Iris pigment epithelial cell (primary cell): ENCODE measurements at regions not wholly inside any gene's neighbourhood (a gene's known extent, or its start where the extent isn't known, plus 50 kb on each side); places are given as distances from the start of the nearest gene placed in this dataset.
A peak's percentile ranks its signal among the peaks of the same experiment; 100 is the strongest.

Experiments
- DNase-seq: peaks from one replicate; pipeline ENCODE4 v3.0.0-alpha.2; 2011; ENCODE audit warnings: low read depth

DNA sequence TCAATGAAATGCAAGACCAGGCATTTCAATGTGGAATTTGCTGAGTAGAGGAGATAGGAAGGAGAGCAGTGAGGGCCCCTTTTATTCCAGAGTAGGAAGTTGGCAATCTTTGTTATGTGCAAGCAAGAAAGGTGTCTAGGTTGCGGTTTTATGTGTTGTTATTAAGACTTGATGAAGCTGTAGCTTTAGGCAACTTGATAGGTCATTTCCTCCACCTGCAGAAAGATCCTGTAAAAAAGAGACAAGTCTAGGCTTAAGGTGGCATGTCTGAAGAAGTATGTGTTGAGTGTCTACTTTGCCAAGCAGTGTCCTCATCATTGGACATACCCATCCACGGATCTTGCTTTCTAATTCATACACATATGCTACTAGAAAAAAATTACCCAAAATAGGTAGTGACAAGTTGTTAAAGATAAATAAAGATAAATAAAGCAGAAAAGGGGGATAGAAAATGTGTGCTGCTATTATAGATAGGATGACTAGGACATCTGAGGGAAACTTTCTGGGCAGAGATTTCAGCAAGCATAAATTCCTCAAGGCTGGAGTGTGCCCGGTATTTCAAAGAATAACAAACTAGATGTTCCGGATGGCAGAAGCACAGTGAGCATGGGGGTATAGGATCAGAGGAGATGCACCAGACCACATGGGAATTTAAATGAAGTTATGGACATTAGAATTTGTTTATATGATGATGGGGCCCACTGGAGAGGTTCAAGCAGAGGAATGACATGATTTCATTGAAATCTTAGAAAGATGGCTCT, 335.0 kb downstream of the TGFB2 start:
- DNase-seq, result peak; percentile 44

DNA sequence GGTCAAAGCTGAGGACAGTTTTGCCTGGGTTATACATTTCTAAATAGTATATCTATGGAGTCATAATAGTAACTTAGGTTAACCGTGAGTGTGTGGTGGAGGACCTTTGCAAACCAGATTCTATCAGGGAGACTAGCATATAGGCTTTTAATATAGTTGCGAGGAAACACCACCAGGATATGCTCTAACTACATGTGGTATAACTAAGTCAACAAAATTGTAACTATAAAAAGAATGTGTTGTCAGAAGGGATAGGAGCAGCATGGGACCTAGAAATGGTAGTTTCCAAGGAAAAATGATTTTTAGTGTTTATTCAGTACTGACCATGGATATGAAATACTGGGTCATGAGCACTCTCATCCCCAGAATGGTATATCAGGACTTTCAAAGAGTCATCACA, 338.1 kb downstream of the TGFB2 start:
- no peak for DNase-seq

DNA sequence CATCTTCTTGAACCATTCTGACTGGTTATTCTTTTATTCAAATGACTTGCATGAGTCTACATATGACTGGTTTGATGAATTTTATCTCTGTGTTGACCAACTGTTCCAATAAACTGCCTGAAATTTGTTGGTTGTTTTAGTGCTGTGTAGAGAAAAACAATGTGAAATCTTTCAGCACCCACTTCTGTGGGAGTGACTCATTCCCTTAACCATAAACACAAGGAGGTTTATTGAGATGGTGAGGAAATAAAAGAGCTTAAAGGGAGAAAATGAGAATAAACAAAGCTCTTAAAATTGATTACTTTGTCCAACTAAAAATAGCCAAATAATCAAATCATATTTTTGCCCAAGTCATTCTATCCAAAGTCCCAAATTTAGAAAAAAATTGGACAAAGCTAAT, 341.1 kb downstream of the TGFB2 start:
- peak; percentile 90 for DNase-seq

DNA sequence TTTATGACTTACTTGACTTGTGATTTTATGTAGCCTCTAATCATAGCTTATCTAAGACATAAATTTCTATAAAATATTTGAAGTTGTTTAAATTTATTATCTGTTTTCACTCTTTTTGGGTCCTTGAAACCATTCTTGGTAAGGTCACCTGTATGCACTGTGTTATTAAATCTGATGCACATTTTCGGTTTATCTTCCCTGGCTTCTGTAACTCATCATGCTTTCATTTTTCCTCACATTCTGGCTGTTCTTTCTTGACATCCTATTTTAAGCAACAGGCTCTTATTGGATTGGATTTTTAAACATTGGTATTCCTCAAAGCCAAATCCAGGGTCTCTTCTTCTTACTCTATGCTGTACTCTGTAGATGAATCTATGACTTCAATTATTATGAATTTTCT, 341.6 kb downstream of the TGFB2 start:
- DNase-seq, result no peak

DNA sequence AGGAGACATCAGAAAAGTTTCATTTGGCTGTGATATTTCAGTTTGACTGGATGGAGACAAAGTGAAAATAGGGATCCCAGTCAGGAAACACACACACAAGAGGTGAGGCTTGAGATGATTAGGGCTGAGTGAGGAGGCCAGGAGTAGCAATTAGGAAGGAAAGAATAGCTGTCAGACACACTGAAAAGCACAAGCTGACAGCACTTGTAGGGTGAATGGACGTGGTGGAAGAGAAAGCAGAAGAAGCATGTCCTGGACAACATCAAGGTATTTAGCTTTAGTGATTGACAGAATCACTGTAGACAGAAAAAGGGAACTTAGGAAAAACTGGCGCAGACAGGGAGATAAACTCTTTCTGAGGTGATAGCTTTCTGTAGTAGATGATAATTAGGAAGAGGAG, 347.7 kb downstream of the TGFB2 start:
- no peak for DNase-seq

DNA sequence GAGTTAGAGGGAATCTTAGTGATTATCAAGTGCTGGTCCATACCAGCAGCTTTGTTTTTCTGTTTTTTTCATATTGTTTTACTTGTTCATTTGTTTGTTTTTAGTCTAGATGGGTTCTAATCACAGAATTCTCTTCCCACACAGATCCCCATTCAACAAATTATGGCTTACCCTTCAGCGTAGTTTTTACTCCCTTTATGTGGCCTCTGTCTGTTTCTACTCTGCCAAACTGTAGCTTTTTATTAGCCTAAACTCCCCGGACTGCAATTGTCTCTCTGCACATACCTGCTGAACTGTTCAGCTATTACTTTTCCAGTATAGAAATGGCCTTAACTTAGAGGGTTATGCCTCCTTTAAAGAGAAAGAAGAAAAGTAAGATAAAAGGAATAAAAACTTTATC, 348.5 kb downstream of the TGFB2 start:
- DNase-seq, result no peak

DNA sequence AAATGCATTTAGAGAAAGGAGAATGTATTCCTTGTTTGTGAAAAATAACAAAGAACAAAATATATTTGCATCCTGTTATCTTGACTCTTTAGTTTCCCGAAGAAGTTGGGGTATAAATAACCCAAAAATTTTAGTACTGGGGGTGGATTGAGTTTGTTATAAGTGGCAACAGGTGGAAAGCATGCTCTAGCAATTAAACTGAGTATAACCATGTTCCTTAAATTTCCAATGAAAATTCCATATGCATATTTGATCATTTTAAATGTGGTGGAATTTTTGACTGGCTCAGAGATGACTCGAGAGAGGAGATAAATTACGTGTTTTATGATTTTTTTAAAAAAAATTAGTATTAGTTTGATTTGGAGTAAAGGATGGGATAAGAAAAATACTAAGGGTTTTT, 348.9 kb downstream of the TGFB2 start:
- DNase-seq, result no peak

DNA sequence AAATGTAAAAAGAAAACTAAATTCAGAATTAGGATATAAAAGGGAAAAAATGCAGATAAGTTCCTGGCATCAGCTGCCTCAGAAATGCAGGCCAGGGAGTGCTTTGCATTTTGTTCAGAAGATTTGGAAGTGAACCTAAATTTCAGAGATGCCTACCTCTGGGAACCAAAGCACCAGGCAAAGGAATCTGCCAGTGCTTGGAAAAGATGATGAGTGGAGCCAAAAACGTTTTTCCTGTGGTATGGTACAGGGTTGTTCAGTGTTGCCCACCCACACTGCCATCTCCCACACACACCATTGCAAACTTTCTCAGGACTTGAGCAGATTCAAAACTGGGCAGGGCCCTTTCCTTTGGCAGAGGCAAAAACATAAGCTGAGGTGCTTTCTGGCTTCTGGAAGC, 349.5 kb downstream of the TGFB2 start:
- no peak for DNase-seq

DNA sequence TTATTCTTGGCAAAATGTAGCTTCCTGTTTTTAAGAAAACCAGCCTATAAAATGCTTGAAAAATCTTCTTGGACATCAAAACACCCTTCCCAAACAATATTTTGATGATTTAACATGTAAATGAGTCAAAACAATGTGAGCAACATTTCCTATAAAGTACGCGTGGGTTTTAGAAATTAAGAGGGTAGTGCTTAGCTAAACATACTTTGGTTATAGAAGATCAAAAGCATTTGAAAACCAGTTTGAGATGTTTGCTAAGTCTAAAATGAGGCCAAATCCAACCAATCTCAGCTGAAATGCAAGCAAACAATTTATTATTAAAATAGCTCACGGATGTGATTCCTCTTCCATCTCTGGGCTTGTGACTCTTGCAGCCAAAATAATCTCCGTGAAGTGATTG, 350.4 kb downstream of the TGFB2 start:
- DNase-seq, result no peak

DNA sequence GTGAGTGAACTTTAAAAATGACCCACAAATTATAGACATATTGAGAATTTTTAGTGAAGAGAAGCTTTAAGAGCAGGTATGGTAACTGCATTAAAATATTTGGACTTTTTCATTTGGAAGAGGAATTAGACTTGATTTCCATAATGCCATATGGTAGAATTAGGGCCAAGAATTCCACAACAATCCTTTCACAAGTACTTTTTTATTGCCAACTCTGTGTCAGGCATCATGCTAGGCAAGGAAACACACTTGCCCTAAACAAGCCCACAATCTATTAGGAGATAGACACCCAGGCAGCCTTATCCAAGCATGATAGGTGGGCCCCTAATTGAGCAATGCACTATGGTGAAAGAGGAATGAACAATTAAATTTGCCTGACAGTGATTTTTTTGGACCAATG, 353.0 kb downstream of the TGFB2 start:
- DNase-seq, result no peak

DNA sequence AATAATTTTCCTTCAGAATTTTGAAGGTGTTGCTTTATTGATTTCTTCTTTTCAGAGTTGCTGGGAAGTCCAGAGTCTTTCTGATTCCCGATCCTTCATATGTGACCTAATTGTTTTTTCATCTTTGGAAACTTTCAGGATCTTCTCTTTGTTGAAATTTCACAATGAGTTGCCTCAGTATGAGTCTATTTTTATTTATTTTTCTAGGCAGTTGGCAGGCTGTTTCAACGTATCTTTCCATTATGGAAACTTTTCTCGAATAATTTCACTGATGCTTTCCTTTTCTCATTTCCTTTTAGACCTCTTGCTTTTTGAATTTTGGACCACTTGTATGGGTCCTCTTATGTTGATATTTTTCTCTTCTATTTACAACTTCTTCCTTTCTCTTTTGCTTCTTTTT, 354.3 kb downstream of the TGFB2 start:
- peak; percentile 53 for DNase-seq

DNA sequence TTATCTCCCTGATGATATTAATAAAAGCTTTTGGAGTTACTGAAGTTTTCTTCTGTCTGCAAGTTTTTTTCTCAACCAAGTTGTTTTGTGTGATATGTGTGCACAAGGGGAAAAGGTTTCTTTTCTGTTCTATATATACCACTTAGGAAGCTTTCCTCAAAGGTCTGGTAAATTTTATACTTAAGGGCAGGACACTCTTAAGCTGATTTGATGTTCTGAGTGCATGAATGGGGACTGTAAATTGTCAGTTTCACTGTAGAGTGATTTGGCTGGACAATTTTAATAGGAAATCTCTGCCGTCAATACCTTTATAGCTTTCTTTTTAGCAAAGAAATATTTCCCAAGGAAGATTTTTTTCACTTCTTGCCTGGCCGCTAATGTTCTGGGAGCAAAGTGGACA, 354.7 kb downstream of the TGFB2 start:
- no peak for DNase-seq

DNA sequence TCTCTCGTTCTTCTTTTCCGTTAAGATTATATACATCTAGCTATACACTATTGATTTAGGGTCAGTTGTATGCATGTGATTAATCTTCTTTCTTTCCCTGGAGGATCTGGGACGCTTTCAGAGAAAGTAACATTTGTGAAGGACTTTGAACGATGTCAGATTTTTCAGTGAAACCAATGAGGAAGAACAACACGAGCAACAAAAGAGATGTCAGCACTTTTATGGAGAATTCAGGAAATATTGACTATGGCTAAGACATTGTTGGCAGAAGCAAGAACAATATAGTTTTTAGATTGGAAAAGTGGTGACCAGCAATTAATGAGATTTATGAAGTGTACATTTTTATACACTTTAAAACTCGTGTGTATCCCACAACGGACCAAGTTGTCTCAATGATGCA, 355.5 kb downstream of the TGFB2 start:
- no peak for DNase-seq

DNA sequence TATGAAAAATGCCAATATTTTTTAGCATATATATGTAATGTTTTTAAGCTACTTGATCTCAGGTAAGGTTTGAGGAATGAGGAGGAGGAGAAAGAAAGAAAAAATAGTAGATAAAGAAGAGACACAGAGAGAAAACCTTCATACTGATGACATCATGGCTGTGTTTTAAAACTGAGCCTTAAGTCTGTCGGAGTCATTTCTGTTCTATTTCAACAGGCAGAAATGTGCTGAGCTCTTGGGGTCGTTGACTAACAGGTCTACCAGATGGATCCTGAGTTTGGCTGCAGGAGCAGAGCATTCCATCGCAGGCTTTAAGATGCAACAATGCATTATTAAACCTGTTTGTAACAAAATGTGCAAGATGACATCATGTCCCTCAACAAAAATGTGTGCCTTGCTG, 356.0 kb downstream of the TGFB2 start:
- DNase-seq, result peak; percentile 48

DNA sequence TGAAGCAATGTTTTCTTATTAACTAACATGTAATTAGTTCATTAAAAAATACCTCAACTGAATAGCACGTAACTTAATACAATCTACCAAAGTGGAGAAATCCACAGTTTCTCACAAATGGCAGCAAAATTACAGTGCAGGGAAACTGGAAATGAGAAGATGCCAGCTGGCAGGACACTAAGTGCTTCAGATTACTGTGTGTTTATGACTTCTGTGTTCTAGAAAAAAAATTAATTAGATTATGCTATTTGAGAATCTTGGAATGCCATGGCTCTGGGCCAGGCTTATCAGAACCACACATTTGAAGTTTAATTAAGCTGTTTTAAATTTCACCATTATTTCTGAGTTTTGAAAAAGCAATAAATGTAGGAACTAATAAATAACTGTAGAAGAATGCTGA, 357.6 kb downstream of the TGFB2 start:
- DNase-seq, result no peak

DNA sequence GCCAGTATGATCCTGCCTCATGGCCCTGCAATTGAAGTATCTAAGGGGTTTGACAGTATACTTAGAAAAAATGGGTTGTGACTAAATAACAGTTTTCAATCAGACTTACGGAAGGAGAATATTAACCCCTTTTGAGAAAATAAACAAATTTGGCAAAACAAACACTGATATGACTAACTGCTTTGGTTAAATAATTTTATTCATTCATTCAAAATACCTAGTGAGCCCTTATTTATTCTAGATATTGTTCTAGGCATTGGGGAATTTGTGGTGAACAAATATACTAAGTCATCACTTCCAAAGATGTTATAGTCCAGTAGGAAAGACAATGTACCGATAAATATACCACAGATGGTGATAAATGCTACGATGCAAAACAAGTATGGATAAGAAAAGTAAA, 358.7 kb downstream of the TGFB2 start:
- no peak for DNase-seq

DNA sequence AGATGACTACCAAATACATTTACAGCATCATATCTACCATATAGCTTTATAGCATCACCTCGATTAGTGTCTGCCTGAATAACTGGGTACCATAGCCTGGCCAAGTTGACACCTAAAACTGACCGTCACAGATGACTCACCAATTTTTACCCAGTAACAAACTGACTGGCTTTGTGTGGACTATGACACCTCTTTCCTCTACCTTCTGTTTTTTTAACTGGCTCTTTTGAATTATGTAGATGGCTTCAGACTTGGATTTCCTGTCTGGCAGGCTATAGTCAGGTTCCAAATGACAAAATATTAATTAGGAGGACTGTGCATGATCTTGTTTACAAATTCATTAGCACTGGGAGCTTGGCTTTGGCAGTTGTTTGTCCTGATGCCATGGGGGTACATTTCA, 360.3 kb downstream of the TGFB2 start:
- DNase-seq, result peak; percentile 49

DNA sequence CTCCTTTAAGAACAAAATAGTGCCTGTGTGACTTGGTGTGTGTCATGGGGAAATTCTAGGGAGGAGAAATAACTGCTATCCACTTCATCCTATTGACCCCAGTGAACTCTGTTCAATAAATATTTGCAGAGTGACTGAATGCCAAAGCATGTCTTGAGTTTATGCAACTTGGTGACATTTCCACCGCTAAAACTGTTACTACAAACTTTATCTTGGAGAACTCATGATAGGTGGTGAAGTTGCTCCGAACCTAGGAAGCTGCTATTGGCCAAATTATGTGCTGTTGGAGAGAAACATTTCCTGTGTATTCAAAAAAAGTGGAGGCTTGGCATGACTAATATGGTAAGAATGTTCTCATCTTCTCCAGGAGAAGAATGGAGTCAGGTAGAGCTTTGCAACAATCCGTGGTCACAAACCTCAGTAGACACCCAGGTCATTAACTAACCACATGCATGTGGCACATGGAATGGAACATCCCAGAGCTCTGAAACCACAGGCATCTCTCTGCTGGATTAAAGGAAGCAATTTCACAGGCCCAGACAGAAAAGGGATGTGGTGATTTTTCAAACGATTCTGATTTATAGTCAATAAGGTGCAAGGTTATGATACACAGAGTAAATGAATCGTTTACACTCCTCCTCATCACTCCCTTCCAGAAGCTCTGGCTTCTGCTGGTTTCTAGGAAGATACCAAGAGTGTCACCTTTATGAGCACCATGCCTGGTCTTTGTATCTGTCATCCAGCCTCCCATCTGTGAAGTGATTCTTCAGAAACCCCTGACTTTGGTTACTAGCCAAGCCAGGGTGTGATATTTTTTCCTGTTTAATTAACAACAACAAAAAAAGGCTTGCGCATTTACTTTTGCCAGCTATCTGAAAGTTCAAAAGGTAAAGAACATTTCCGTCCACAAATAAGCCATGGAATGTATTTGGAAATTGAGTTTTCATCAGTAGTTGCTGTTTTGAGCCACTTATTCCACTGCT, 361.1 kb downstream of the TGFB2 start:
- peak; percentile 100 for DNase-seq

DNA sequence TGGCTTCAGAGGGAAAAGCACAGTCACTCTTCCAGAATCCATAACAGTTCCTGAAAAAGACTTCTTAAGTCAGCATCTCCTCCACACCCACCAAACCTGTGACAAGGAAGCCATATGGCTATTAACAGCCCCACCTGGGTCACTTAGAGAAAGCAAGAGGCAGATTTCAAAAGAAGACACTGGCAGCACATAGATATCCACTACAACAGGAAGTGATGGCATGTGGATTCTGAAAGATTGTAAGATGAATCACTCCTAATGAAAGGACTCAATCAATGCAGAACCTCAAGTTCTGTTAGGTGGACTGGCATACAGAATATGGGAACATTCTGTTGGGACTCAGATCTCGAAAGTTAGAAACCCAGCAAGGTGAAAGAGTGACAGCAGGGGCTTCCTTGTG, 365.9 kb downstream of the TGFB2 start:
- DNase-seq, result peak; percentile 59

DNA sequence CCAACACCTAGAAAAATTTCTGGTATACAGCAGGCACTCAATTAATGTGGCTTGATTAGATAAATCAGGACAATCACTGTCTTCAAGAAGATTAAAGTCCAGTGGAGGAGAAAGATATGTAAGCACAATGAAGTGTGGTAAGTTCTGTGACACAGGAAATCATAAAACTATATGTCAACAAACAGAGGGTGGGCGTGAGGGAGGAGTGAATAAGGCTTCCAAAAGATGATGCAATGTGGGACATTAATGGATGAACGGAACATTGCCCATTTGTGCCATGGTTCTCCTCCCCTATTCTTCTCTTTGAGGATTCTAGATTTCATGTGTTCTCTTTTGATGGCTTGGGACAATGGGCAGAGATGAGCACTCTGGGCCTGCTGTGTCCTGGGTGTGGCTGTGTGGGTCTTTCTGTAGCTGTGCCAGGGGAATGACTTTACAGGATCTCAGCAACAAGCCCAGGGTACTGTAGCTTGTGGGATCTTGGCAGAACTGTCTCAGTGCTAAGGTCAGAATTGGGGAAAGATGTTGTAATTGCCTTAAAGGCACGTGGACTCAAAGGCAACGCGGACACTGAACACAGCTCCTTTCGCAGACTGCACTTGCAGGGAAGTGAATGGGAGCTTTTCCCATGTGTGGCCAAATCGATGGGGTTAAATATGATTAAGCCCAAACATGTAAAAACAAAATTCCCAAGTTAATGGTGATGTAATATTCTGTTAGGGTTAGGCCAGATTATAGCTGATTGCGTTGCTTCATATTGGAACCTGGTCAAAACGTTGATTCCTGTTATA, 366.9 kb downstream of the TGFB2 start:
- DNase-seq, result peak; percentile 43

DNA sequence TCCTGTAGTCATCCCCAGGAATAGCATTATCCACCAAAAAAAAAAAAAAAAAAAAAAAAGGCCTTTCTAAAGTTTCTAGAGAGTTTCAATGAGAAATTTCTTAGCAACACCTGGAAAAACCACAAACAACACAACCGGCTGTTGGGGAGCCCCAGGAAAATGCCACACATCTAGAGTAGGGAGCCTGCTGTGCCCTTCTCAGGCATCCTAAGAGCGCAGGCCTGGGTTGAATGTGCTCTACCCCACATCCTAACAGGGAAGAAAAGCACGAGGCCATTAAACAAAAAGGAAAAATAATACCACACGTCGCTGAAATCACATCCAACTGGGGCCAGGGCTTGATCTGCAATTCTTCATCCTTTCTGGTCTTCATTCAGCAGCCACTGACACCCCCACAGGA, 367.5 kb downstream of the TGFB2 start:
- DNase-seq, result no peak

DNA sequence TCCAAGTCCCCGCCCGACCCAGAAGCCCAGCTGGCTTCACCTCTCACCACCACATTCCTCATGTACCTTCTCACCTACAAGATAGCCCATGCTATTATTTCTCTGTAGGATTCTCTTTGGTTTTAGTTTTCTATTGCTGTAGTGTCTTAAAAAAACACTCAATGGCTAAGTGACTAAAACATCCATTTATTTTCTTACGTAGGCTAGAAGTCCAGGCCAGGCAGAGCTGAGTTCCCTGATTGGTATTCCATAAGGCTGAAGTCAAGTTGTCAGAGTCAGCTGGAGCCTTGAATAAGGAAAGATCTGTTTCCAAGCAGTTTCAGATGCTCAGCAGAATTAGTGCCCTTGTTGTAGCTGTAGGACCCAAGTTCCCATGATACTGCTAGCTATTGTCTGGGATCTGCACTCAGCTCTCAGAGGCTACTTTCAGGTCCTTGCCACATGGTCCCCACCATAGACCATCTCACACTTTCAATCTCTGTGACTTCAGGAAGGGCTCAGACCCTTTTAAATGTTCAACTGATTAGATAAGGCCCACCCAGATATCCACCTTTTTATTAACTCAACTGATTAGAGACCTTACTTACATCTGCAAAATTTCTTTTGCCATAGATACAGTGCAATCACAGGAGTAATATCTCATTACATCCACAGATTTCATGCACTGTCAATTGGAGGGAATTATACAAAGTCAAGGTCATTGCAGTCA, 371.0 kb downstream of the TGFB2 start:
- DNase-seq, result no peak
